GM12865 (cell line): ENCODE measurements at regions not wholly inside any gene's neighbourhood (a gene's known extent, or its start where the extent isn't known, plus 50 kb on each side); places are given as distances from the start of the nearest gene placed in this dataset.
"Not testable (repeated sequence)": the region's sequence is repeated elsewhere in the genome, so short reads cannot be mapped to it uniquely, and the experiment has no call there.

Experiments
- DNase-seq: peaks from one replicate; pipeline ENCODE4 v3.0.0; 2010; ENCODE audit warnings: low read depth
- H3K4me3 ChIP-seq: 2 replicates; pipeline ENCODE4 v1.5.1; 2011; ENCODE audit warnings: mild to moderate bottlenecking, low read depth, low read length, control low read depth
- TF ChIP-seq, protein P1 (sequence below): IDR thresholded peaks from 2 replicates; pipeline ENCODE4 v1.5.1; 2011; ENCODE audit warnings: low read length, control low read depth, low read depth, inconsistent platforms; ENCODE audit not compliant: insufficient read depth; ENCODE audit errors: missing control alignments

DNA sequence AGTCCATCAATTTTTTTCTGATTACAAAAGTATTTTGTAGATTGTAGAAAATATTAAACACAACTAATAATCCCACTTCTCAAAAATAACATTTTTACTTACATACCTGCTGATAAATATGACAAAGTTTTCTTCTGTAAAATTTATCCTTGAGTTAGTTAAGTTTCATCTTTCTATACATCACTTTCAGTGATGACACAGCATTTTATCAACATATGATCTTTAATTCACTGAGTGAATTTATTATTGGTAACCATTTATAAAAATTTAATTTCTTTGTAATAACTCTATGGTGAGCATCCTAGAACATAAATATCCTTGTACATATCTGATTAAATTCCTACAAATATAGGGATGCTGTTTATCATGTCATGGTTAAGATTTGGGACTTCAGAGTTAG, 385.0 kb upstream of the SLC35B3 start:
- TF ChIP-seq, protein P1, sequence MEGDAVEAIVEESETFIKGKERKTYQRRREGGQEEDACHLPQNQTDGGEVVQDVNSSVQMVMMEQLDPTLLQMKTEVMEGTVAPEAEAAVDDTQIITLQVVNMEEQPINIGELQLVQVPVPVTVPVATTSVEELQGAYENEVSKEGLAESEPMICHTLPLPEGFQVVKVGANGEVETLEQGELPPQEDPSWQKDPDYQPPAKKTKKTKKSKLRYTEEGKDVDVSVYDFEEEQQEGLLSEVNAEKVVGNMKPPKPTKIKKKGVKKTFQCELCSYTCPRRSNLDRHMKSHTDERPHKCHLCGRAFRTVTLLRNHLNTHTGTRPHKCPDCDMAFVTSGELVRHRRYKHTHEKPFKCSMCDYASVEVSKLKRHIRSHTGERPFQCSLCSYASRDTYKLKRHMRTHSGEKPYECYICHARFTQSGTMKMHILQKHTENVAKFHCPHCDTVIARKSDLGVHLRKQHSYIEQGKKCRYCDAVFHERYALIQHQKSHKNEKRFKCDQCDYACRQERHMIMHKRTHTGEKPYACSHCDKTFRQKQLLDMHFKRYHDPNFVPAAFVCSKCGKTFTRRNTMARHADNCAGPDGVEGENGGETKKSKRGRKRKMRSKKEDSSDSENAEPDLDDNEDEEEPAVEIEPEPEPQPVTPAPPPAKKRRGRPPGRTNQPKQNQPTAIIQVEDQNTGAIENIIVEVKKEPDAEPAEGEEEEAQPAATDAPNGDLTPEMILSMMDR = no peak
- H3K4me3 ChIP-seq = no peak overlapping the region
- no peak for DNase-seq

DNA sequence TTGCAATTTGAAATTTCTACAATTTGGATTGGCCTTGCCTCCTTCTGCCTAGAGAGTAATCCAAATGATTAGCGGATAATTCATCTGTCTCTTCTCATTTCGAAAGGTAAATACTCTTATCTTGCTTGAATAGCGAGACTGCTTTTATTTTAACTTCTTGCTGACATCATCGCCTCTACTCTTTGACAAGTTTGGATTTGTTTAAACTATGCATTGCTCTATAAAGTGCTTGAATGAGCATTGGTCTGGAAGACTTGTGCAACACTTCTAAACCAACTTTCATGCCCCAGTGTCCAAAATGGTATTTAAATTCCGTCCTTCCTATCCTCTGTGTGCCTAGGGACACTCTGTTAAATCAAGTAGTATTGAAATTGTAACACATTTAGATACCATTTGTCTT, 384.1 kb upstream of the SLC35B3 start:
- TF ChIP-seq, protein P1 = no peak
- no peak for DNase-seq
- no peak overlapping the region for H3K4me3 ChIP-seq

DNA sequence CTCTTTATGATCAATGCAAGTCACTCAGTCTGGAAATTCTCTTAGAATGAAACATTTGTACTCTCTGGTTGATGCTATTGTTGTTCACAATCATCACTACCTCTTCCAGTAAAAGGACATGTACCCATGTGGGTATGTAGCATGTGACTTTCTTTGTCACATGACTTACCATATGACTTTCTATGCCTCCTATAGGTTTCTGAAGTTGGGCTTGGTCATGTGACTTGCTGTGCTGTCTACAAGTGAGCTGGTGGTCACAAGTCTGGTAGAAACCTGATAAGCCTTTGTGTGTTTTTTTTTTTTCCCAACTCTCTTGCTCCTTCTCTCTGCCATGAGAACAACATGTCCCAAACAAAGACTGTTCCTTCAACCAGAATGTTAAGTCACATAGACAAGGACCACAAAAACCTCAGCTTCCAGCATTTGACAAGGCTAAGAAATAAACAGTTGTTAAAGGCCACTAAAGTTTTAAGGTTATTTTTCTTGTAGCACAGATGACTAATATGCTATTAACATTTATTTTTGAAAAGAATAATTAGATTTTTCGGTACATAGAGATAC, 379.2 kb upstream of the SLC35B3 start:
- H3K4me3 ChIP-seq = no peak overlapping the region
- TF ChIP-seq, protein P1 = no peak
- DNase-seq = no peak

DNA sequence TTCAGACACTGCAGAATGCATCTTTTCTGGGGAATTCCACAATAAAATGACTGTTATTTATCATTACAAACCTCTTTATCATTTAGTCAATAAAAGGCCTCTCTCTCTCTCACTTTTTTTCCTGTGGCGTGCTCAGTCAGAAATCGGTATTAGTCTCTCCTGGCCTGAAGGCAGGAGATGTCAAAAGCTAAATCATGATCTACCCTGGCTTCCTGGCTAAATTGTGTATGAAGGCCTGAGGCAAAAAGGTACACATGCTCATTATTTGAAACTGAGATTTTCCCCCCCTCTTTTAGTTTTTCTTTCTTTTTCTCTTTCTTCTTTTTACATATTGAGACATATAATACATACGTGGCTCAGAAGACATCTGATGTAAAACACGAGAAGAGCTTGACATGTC, 375.0 kb upstream of the SLC35B3 start:
- TF ChIP-seq, protein P1 = no peak
- no peak overlapping the region for H3K4me3 ChIP-seq
- DNase-seq = no peak

DNA sequence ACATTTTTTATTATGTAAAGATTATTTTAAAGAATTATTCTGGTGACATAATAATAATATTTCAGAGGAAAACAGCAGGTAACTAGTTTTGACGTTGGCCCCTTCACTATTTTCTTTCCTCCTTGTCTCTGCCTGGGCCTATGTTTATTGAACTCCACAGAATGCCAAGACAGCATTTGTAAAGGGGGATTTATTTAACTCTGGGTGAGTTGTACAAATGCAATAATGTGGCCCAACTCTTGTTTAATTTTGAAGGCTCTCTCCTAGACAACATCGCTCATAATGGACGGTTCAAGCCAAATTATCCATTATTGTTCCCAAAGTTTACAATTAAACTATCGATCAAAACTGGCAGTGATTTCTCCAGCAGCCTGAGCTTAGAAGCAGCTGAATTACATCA, 374.3 kb upstream of the SLC35B3 start:
- no peak overlapping the region for H3K4me3 ChIP-seq
- no peak for DNase-seq
- TF ChIP-seq, protein P1 = no peak

DNA sequence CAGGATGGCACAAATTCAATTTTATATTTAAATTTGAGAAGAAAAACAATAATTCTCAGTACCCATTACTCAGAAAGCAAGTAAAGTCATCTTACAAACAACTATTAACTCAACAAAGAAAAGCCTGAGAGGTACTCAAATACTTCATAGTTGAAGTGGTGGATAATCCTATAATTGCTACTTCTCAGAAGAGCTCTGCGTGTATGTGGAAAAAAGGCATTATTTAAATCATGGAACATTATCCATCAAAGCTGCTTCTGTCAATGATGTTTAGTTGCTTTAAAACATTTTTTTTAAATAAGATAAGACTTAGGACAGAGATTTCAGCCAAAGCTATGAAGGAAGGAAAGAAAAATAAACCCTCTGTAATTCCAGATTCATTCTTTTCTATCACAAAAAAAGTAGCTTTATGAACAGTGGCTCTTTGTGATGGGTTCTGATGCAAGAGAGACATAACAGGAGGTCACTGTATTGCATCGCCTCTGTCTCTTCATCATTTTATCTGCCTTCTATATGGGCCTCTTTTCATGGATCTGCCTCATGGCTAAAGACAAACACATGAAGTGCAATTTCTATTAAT, 367.9 kb upstream of the SLC35B3 start:
- no peak for DNase-seq
- TF ChIP-seq, protein P1 = no peak
- no peak overlapping the region for H3K4me3 ChIP-seq

DNA sequence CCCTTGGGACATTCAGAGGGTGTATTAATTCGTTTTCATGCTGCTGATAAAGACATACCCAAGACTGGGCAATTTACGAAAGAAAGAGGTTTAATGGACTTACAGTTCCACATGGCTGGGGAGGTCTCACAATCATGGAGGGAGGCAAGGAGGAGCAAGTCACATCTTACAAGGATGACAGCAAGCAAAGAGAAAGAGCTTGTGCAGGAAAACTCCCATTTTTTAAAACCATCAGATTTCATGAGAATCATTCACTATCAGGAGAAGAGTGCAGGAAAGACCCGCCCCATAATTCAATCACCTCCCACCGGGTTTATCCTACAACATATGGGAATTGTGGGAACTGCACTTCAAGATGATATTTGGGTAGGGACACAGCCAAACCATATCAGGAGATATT, 367.1 kb upstream of the SLC35B3 start:
- not testable (repeated sequence) for H3K4me3 ChIP-seq, DNase-seq
